Esophagus squamous epithelium (tissue), 5 donors: ENCODE measurements at regions not wholly inside any gene's neighbourhood (a gene's known extent, or its start where the extent isn't known, plus 50 kb on each side); places are given as distances from the start of the nearest gene placed in this dataset.

Source experiments
- DNase-seq: peaks from one replicate; lab custom pipeline; 2025; lab: John Stamatoyannopoulos, UW
- H3K27ac ChIP-seq, 4 donors: fragments of 200-600 bp; sonication (generic); one replicate each; pipeline ENCODE4 v1.5.1; 2016 to 2019; ENCODE audit warnings: mild to moderate bottlenecking in 1 of 4
- H3K27me3 ChIP-seq, 4 donors: fragments of 200-600 bp; sonication (generic); 1 replicate in 3 of 4; 2 replicates in 1 of 4; pipeline versions ENCODE4 v1.5.1 to v1.6.0; 2017 to 2021; ENCODE audit warnings: antibody characterized with exemption in 1 of 4
- H3K36me3 ChIP-seq, 3 donors: fragments of 200-600 bp; sonication (generic); one replicate each; pipeline ENCODE4 v1.5.1; 2016 to 2019
- H3K4me1 ChIP-seq, 3 donors: fragments of 200-600 bp; sonication (generic); one replicate each; pipeline ENCODE4 v1.5.1; 2017 to 2019
- H3K4me3 ChIP-seq, 4 donors: fragments of 200-600 bp; sonication (generic); 1 replicate in 3 of 4; 2 replicates in 1 of 4; pipeline ENCODE4 v1.5.1; 2016 to 2019; ENCODE audit warnings: mild to moderate bottlenecking in 2 of 4, moderate library complexity in 1 of 4
- H3K9me3 ChIP-seq, 3 donors: fragments of 200-600 bp; sonication (generic); one replicate each; pipeline ENCODE4 v1.5.1; 2016 to 2019
- POLR2A ChIP-seq, 4 donors: fragments of 450-650 bp; IDR thresholded peaks; one replicate each; pipeline ENCODE4 v1.6.1; 2017; ENCODE audit warnings: antibody characterized with exemption in 4 of 4, mild to moderate bottlenecking in 4 of 4, moderate library complexity in 3 of 4
- WGBS, 2 donors: methylation state at CpG; one replicate each; pipeline ENCODE4 v1.1.5; 2018; 5-methylcytosine and 5-hydroxymethylcytosine counted together
- intact Hi-C: fragments of 100-400 bp; cut with DNase I; formaldehyde crosslinking; loops from one replicate; pipeline ENCODE4 v1.15.0; 2022
- TF ChIP-seq, protein P1 (sequence below), 6 experiments: fragments of 450-650 bp in 4 of 6; fragments of 200-600 bp in 2 of 6; sonication (generic) in 2 of 6; IDR thresholded peaks; one replicate each; pipeline ENCODE4 v1.5.1; 2016 to 2019; ENCODE audit warnings: antibody characterized with exemption in 6 of 6, mild to moderate bottlenecking in 4 of 6, moderate library complexity in 4 of 6
- donor health status: DM: yes; HTN: yes; CAD: no.

DNA sequence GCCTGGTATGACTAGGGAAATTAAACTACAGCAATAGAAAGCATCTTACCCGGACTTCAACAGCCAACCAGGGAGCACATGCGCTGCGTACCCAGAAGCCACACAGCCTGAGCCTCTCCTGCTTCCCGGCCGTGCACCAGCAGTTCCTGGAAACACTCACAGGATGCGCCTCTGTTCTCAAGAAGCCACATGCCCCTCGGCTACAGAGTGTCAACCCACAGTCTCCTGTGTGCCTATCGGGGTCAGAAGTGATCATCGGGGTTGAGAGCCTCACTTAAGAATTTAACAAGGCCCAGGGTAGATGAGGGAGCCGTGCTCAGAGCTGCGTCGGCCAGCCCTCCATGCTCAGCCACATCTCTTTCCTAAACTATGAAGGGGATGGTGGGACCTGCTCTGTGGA lies 147.2 kb upstream of the GGTLC1 start:
- Histone ChIP-seq H3K9me3 (no peaks in the 10 kb centered on the region), H3K4me3 (no peak overlapping the region), H3K27me3 (no peaks in the 10 kb centered on the region), H3K27ac (no peak overlapping the region), H3K4me1 (peaks cover 6 to 49% (median 8%) of the 10 kb centered on the region in 3 donors), H3K36me3 (no peaks in the 10 kb centered on the region)
- no peak for DNase-seq
- intact Hi-C loops: no loop called here
- TF ChIP-seq POLR2A (IDR thresholded peaks at IDR 0.05): no peak
- TF ChIP-seq, protein P1, sequence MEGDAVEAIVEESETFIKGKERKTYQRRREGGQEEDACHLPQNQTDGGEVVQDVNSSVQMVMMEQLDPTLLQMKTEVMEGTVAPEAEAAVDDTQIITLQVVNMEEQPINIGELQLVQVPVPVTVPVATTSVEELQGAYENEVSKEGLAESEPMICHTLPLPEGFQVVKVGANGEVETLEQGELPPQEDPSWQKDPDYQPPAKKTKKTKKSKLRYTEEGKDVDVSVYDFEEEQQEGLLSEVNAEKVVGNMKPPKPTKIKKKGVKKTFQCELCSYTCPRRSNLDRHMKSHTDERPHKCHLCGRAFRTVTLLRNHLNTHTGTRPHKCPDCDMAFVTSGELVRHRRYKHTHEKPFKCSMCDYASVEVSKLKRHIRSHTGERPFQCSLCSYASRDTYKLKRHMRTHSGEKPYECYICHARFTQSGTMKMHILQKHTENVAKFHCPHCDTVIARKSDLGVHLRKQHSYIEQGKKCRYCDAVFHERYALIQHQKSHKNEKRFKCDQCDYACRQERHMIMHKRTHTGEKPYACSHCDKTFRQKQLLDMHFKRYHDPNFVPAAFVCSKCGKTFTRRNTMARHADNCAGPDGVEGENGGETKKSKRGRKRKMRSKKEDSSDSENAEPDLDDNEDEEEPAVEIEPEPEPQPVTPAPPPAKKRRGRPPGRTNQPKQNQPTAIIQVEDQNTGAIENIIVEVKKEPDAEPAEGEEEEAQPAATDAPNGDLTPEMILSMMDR (IDR thresholded peaks at IDR 0.05): no peak
- 86 to 92% methylated on average over 2 to 10 of the region's 12 CpGs for WGBS, 2 donors

- no peak for TF ChIP-seq POLR2A (IDR thresholded peaks at IDR 0.05)
- TF ChIP-seq, protein P1 (IDR thresholded peaks at IDR 0.05): no peak
- peaks cover 6 to 49% (median 8%) of the 10 kb centered on the region in 3 donors for H3K4me1 ChIP-seq
Measured at GRCh38 chr20:24134930-24135329, 146.4 kb upstream of the GGTLC1 start.

GRCh38 chr20:24134284-24134683 lies 145.7 kb upstream of the GGTLC1 start:
- no peak for TF ChIP-seq POLR2A (IDR thresholded peaks at IDR 0.05)
- TF ChIP-seq, protein P1 (IDR thresholded peaks at IDR 0.05): no peak
- Histone ChIP-seq H3K27ac (peak overlapping the region in 2 of 4 donors; percentile 12 to 31), H3K4me3 (no peak overlapping the region), H3K36me3 (no peaks in the 10 kb centered on the region), H3K9me3 (no peaks in the 10 kb centered on the region), H3K27me3 (no peaks in the 10 kb centered on the region), H3K4me1 (peaks cover 6 to 49% (median 8%) of the 10 kb centered on the region in 3 donors)
- intact Hi-C loops: no loop called here
- WGBS, 2 donors: 15 to 21% methylated on average over 2 to 3 of the region's 3 CpGs
- no peak for DNase-seq

More at GRCh38 chr20:24134930-24135329, 146.4 kb upstream of the GGTLC1 start:
- no peaks in the 10 kb centered on the region for H3K27me3 ChIP-seq
- intact Hi-C loops: no loop called here
- no peak for DNase-seq
- 78 to 93% methylated on average over 3 to 4 of the region's 22 CpGs for WGBS, 2 donors
- H3K4me3 ChIP-seq: no peak overlapping the region
- H3K27ac ChIP-seq: no peak overlapping the region
- no peaks in the 10 kb centered on the region for H3K9me3 ChIP-seq
- no peaks in the 10 kb centered on the region for H3K36me3 ChIP-seq

GRCh38 chr20:24132246-24132645 lies 143.7 kb upstream of the GGTLC1 start:
- TF ChIP-seq POLR2A (IDR thresholded peaks at IDR 0.05): no peak
- TF ChIP-seq, protein P1 (IDR thresholded peaks at IDR 0.05): no peak
- Histone ChIP-seq H3K4me1 (peaks cover 6 to 40% (median 8%) of the 10 kb centered on the region in 3 donors), H3K27ac (peak overlapping the region; percentile 14 to 76 (median 54)), H3K36me3 (no peaks in the 10 kb centered on the region), H3K4me3 (no peak overlapping the region), H3K27me3 (no peaks in the 10 kb centered on the region), H3K9me3 (no peaks in the 10 kb centered on the region)
- no peak for DNase-seq
- intact Hi-C loops: no loop called here

- TF ChIP-seq POLR2A (IDR thresholded peaks at IDR 0.05): no peak
- TF ChIP-seq, protein P1 (IDR thresholded peaks at IDR 0.05): no peak
- peak overlapping the region; percentile 14 to 76 (median 54) for H3K27ac ChIP-seq
- no peaks in the 10 kb centered on the region for H3K9me3 ChIP-seq
- H3K36me3 ChIP-seq: no peaks in the 10 kb centered on the region
- intact Hi-C loops: no loop called here
- WGBS, 2 donors: 18 to 42% methylated on average over 1 of the region's 1 CpG
- H3K27me3 ChIP-seq: no peaks in the 10 kb centered on the region
- no peak overlapping the region for H3K4me3 ChIP-seq
- H3K4me1 ChIP-seq: peaks cover 6 to 40% (median 8%) of the 10 kb centered on the region in 3 donors
- DNase-seq: no peak
Measured at GRCh38 chr20:24131684-24132083, 143.1 kb upstream of the GGTLC1 start.
